OCI-LY7 (cell line): ENCODE measurements at regions not wholly inside any gene's neighbourhood (a gene's known extent, or its start where the extent isn't known, plus 50 kb on each side); places are given as distances from the start of the nearest gene placed in this dataset.

ENCODE experiments used
- BruUV-seq: library from RNA; stranded (reverse); fragments of 400-500 nt; replicated peaks from 2 replicates; lab custom pipeline; 2021; lab: Mats Ljungman, UMichigan
- CTCF ChIA-PET: fragments of 300-600 bp; sonication (Branson Sonifier 250); formaldehyde crosslinking; loops from one replicate; lab custom pipeline; 2022; ENCODE audit warnings: antibody characterized with exemption; ENCODE audit not compliant: unreplicated experiment; lab: Charles Lee
- POLR2A ChIA-PET: fragments of 300-600 bp; sonication (Branson Sonifier 250); formaldehyde crosslinking; loops from one replicate; lab custom pipeline; 2022; ENCODE audit warnings: antibody characterized with exemption; lab: Charles Lee
- DNase-seq: peaks from one replicate; pipeline ENCODE4 v3.0.0-alpha.2; 2015; ENCODE audit warnings: low spot score
- H2AFZ ChIP-seq: fragments of 200-600 bp; sonication (generic), shearing (Covaris generic); 2 replicates; pipeline ENCODE4 v1.6.1; 2014; ENCODE audit warnings: mild to moderate bottlenecking, antibody characterized with exemption, low read length, moderate library complexity
- H3K27ac ChIP-seq: fragments of 200-600 bp; sonication (generic); 2 replicates; pipeline ENCODE4 v1.5.1; 2014; ENCODE audit warnings: mixed run types, low read depth, mild to moderate bottlenecking, moderate library complexity, low read length, inconsistent platforms; ENCODE audit not compliant: poor library complexity, severe bottlenecking
- H3K36me3 ChIP-seq: fragments of 200-600 bp; sonication (generic); 2 replicates; pipeline ENCODE4 v1.6.1; 2014; ENCODE audit warnings: mild to moderate bottlenecking, antibody characterized with exemption, low read length, moderate library complexity, mixed read lengths; ENCODE audit not compliant: insufficient read depth
- H3K4me1 ChIP-seq: fragments of 200-600 bp; sonication (generic); 2 replicates; pipeline ENCODE4 v1.5.1; 2014; ENCODE audit warnings: mild to moderate bottlenecking, low read length; ENCODE audit not compliant: insufficient read depth, poor library complexity, severe bottlenecking
- H3K4me2 ChIP-seq: fragments of 200-600 bp; sonication (generic); 2 replicates; pipeline ENCODE4 v1.6.1; 2014; ENCODE audit warnings: mild to moderate bottlenecking, low read length
- H3K4me3 ChIP-seq: fragments of 200-600 bp; sonication (generic); 2 replicates; pipeline ENCODE4 v1.5.1; 2014; ENCODE audit warnings: mild to moderate bottlenecking, low read depth, low read length; ENCODE audit not compliant: poor library complexity, severe bottlenecking
- H3K79me2 ChIP-seq: fragments of 200-600 bp; sonication (generic); 2 replicates; pipeline ENCODE4 v1.6.1; 2016; ENCODE audit warnings: low read depth, mild to moderate bottlenecking, low read length, moderate library complexity, mixed read lengths; ENCODE audit not compliant: insufficient read depth
- H3K9me2 ChIP-seq: fragments of 200-600 bp; sonication (generic); 2 replicates; pipeline ENCODE4 v1.6.1; 2016; ENCODE audit warnings: mild to moderate bottlenecking, low read length, mixed read lengths; ENCODE audit not compliant: insufficient read depth
- H3K9me3 ChIP-seq: fragments of 200-600 bp; sonication (generic); 2 replicates; pipeline ENCODE4 v1.6.1; 2014; ENCODE audit warnings: mild to moderate bottlenecking, mixed run types, low read length, mixed read lengths
- H4K20me1 ChIP-seq: fragments of 200-600 bp; sonication (generic); 2 replicates; pipeline ENCODE4 v1.6.1; 2014; ENCODE audit warnings: mild to moderate bottlenecking, antibody characterized with exemption, low read length, moderate library complexity, mixed read lengths; ENCODE audit not compliant: insufficient read depth
- CTCF ChIP-seq: fragments of 200-600 bp; sonication (generic); conservative IDR thresholded peaks from 2 replicates; pipeline ENCODE4 v1.5.1; 2014; ENCODE audit warnings: mild to moderate bottlenecking, antibody characterized with exemption, low read length, moderate library complexity, mixed read lengths
- EZH2phosphoT487 ChIP-seq: fragments of 200-600 bp; sonication (generic); IDR thresholded peaks from 2 replicates; pipeline ENCODE4 v1.6.1; 2018; ENCODE audit warnings: low read depth, borderline replicate concordance, mild to moderate bottlenecking, mixed run types, antibody characterized with exemption, low read length, moderate library complexity, mixed read lengths
- intact Hi-C: fragments of 100-400 bp; cut with micrococcal nuclease; formaldehyde crosslinking; loops from one replicate; pipeline ENCODE4 v1.10.0; 2022; ENCODE audit not compliant: unreplicated experiment

GRCh38 chr21:23982546-23982945 is 1624.7 kb downstream of the MRPL39 start:
- Histone ChIP-seq H3K27ac (no peak overlapping the region), H3K9me2 (no peaks in the 10 kb centered on the region), H3K4me2 (no peak overlapping the region), H3K79me2 (no peaks in the 10 kb centered on the region), H2AFZ (no peak overlapping the region), H3K4me3 (no peak overlapping the region), H3K4me1 (no peaks in the 10 kb centered on the region), H4K20me1 (no peaks in the 10 kb centered on the region), H3K9me3 (peaks cover 4% of the 10 kb centered on the region), H3K36me3 (no peaks in the 10 kb centered on the region)
- no TSS peak for BruUV-seq
- ChIA-PET CTCF (no interaction called here), POLR2A (interaction anchor here (0.7 kb wide), 1 partner anchor 20 kb away, joined by 3 read pairs; no protein-coding TSS in a partner anchor)
- no peak for DNase-seq
- TF ChIP-seq CTCF, result no peak
- TF ChIP-seq EZH2phosphoT487, result no peak
- intact Hi-C loops, result no loop called here

- Histone ChIP-seq H3K4me1 (no peaks in the 10 kb centered on the region), H3K27ac (no peak overlapping the region), H3K9me2 (no peaks in the 10 kb centered on the region), H3K9me3 (peaks cover 12% of the 10 kb centered on the region), H3K36me3 (no peaks in the 10 kb centered on the region), H3K79me2 (no peaks in the 10 kb centered on the region), H2AFZ (no peak overlapping the region), H3K4me3 (no peak overlapping the region), H4K20me1 (no peaks in the 10 kb centered on the region), H3K4me2 (no peak overlapping the region)
- POLR2A ChIA-PET, result no interaction called here
- intact Hi-C loops, result no loop called here
- CTCF ChIA-PET, result no interaction called here
- no TSS peak for BruUV-seq
- DNase-seq, result no peak
- TF ChIP-seq CTCF, result no peak
- TF ChIP-seq EZH2phosphoT487, result no peak
Measured at GRCh38 chr21:23977971-23978370, 1629.3 kb downstream of the MRPL39 start.

GRCh38 chr21:23968722-23969647 is 1638.3 kb downstream of the MRPL39 start:
- no peak overlapping the region for H3K4me3 ChIP-seq
- H3K9me3 ChIP-seq, result 0 out of 2 replicates have a peak, but pooled peaks cover 5% of the 10 kb centered on the region
- ChIA-PET POLR2A (no interaction called here), CTCF (no interaction called here)
- H3K4me2 ChIP-seq, result no peak overlapping the region
- peak; percentile 8 for DNase-seq
- intact Hi-C loops, result no loop called here
- H3K27ac ChIP-seq, result no peak overlapping the region
- H3K36me3 ChIP-seq, result no peaks in the 10 kb centered on the region
- no peaks in the 10 kb centered on the region for H3K79me2 ChIP-seq
- H4K20me1 ChIP-seq, result no peaks in the 10 kb centered on the region
- no peak overlapping the region for H2AFZ ChIP-seq
- TF ChIP-seq EZH2phosphoT487 (no peak), CTCF (peak; percentile 71)
- no peaks in the 10 kb centered on the region for H3K9me2 ChIP-seq
- no TSS peak for BruUV-seq
- H3K4me1 ChIP-seq, result no peaks in the 10 kb centered on the region
